Natural killer cell (primary cell): ENCODE measurements at regions not wholly inside any gene's neighbourhood (a gene's known extent, or its start where the extent isn't known, plus 50 kb on each side); places are given as distances from the start of the nearest gene placed in this dataset.

Experiments
- ATAC-seq, 3 donors: fragments of 150-1000 bp in 2 of 3; fragments of 200-7000 bp in 1 of 3; cut with Tn5 transposase; 1 replicate in 1 of 3; 2 replicates in 2 of 3; pipeline ENCODE4 v1.10.0; 2021; ENCODE audit warnings: mild to moderate bottlenecking in 2 of 3, moderate library complexity in 2 of 3
- DNase-seq, 2 donors: peaks; one replicate each; pipeline versions ENCODE4 v3.0.0 to v3.0.0-alpha.2; 2013 to 2021; ENCODE audit warnings: mixed read lengths in 1 of 2
- H3K27ac ChIP-seq: one replicate; pipeline ENCODE4 v1.5.1; 2013; ENCODE audit warnings: mild to moderate bottlenecking, low read length
- H3K27me3 ChIP-seq: one replicate; pipeline ENCODE4 v1.6.1; 2013; ENCODE audit warnings: low read length; ENCODE audit not compliant: control insufficient read depth, insufficient read depth
- H3K36me3 ChIP-seq: one replicate; pipeline ENCODE4 v1.6.1; 2013; ENCODE audit warnings: low read length; ENCODE audit not compliant: control insufficient read depth, insufficient read depth
- H3K4me1 ChIP-seq: one replicate; pipeline ENCODE4 v1.6.1; 2013; ENCODE audit warnings: low read length; ENCODE audit not compliant: control insufficient read depth, insufficient read depth
- H3K4me3 ChIP-seq: one replicate; pipeline ENCODE4 v1.5.1; 2013; ENCODE audit warnings: low read length
- H3K9me3 ChIP-seq: one replicate; pipeline ENCODE4 v1.6.1; 2013; ENCODE audit warnings: low read length; ENCODE audit not compliant: control insufficient read depth, insufficient read depth
- H3K27ac Mint-ChIP-seq, 2 donors: one replicate each; pipeline ENCODE4 v1.8.0; 2022; ENCODE audit warnings: mild to moderate bottlenecking in 2 of 2, mixed read lengths in 2 of 2, moderate library complexity in 1 of 2
- H3K27me3 Mint-ChIP-seq, 2 donors: one replicate each; pipeline ENCODE4 v1.8.0; 2022; ENCODE audit warnings: low read depth in 2 of 2, mixed read lengths in 2 of 2
- H3K36me3 Mint-ChIP-seq: one replicate; pipeline ENCODE4 v1.8.0; 2022; ENCODE audit warnings: mixed read lengths
- H3K4me1 Mint-ChIP-seq, 2 donors: one replicate each; pipeline ENCODE4 v1.8.0; 2022; ENCODE audit warnings: mixed read lengths in 2 of 2
- H3K4me3 Mint-ChIP-seq: one replicate; pipeline ENCODE4 v1.8.0; 2022; ENCODE audit warnings: mild to moderate bottlenecking, moderate library complexity, mixed read lengths
- H3K9me3 Mint-ChIP-seq, 2 donors: one replicate each; pipeline ENCODE4 v1.8.0; 2022; ENCODE audit warnings: mixed read lengths in 2 of 2
- WGBS: methylation state at CpG from one replicate; pipeline ENCODE4 v1.1.7; 2013; ENCODE audit warnings: missing lambda C conversion rate; ENCODE audit not compliant: insufficient coverage; 5-methylcytosine and 5-hydroxymethylcytosine counted together
- intact Hi-C: fragments of 100-400 bp; cut with micrococcal nuclease; formaldehyde crosslinking; loops from one replicate; pipeline ENCODE4 v1.14.2; 2022
- TF ChIP-seq, protein P1 (sequence below): fragments of 200-600 bp; IDR thresholded peaks from one replicate; pipeline ENCODE4 v1.8.0; 2022; ENCODE audit warnings: antibody characterized with exemption

DNA sequence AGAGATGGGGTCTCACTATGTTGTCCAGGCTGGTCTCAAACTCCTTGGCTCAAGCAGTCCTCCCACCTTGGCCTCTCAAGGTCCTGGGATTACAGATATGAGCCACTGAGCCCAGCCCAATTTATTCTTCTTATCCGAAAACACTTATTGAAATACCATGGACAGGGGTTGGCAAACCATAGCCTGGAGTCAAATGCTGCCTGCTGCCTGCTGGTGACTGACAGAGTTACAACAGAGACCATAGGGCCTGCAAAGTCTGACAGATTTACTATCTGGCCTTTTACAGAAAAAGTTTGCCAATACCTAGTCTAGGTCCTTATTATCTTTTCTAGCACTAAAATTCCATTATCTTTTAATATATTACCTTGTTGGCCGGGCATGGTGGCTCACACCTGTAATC lies 87.1 kb upstream of the ZNF281 start:
- no peak overlapping the region for H3K27ac Mint-ChIP-seq
- intact Hi-C loops, result no loop called here
- 97% methylated on average over 2 of the region's 2 CpGs for WGBS
- Histone ChIP-seq H3K4me3 (no peak overlapping the region), H3K27me3 (no peaks in the 10 kb centered on the region), H3K9me3 (no peaks in the 10 kb centered on the region), H3K36me3 (no peaks in the 10 kb centered on the region), H3K27ac (no peak overlapping the region), H3K4me1 (no peaks in the 10 kb centered on the region)
- H3K36me3 Mint-ChIP-seq, result no peaks in the 10 kb centered on the region
- TF ChIP-seq, protein P1, sequence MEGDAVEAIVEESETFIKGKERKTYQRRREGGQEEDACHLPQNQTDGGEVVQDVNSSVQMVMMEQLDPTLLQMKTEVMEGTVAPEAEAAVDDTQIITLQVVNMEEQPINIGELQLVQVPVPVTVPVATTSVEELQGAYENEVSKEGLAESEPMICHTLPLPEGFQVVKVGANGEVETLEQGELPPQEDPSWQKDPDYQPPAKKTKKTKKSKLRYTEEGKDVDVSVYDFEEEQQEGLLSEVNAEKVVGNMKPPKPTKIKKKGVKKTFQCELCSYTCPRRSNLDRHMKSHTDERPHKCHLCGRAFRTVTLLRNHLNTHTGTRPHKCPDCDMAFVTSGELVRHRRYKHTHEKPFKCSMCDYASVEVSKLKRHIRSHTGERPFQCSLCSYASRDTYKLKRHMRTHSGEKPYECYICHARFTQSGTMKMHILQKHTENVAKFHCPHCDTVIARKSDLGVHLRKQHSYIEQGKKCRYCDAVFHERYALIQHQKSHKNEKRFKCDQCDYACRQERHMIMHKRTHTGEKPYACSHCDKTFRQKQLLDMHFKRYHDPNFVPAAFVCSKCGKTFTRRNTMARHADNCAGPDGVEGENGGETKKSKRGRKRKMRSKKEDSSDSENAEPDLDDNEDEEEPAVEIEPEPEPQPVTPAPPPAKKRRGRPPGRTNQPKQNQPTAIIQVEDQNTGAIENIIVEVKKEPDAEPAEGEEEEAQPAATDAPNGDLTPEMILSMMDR, result no peak
- no peak for ATAC-seq
- no peak overlapping the region for H3K4me3 Mint-ChIP-seq
- no peak for DNase-seq
- peaks cover 9 to 15% of the 10 kb centered on the region in 2 donors for H3K27me3 Mint-ChIP-seq
- no peaks in the 10 kb centered on the region for H3K9me3 Mint-ChIP-seq
- no peaks in the 10 kb centered on the region for H3K4me1 Mint-ChIP-seq

DNA sequence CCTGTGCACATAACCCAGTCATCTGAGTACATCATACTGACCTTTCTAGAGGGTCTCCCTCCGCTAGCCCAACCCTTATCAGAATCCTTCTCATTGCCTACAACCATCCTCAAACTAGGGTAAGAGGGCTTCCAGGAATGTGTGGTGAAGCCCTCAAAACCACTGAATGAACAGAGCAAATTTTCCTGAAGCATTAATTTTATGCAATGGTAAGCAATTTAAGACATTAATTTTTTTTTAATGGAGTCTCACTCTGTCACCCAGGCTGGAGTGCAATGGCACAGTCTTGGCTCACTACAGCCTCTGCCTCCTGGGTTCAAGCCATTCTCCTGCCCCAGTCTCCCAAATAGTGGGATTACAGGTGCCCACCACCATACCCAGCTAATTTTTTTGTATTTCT lies 86.1 kb upstream of the ZNF281 start:
- H3K27me3 Mint-ChIP-seq, result peaks cover 15 to 19% of the 10 kb centered on the region in 2 donors
- no peaks in the 10 kb centered on the region for H3K36me3 Mint-ChIP-seq
- Histone ChIP-seq H3K4me1 (no peaks in the 10 kb centered on the region), H3K27ac (no peak overlapping the region), H3K27me3 (no peaks in the 10 kb centered on the region), H3K9me3 (no peaks in the 10 kb centered on the region), H3K36me3 (no peaks in the 10 kb centered on the region), H3K4me3 (no peak overlapping the region)
- TF ChIP-seq, protein P1, result no peak
- H3K9me3 Mint-ChIP-seq, result no peaks in the 10 kb centered on the region
- no peak overlapping the region for H3K27ac Mint-ChIP-seq
- DNase-seq, result no peak
- no peaks in the 10 kb centered on the region for H3K4me1 Mint-ChIP-seq
- WGBS, result 100% methylated on average over 1 of the region's 1 CpG
- intact Hi-C loops, result no loop called here
- H3K4me3 Mint-ChIP-seq, result no peak overlapping the region
- ATAC-seq, result no peak

DNA sequence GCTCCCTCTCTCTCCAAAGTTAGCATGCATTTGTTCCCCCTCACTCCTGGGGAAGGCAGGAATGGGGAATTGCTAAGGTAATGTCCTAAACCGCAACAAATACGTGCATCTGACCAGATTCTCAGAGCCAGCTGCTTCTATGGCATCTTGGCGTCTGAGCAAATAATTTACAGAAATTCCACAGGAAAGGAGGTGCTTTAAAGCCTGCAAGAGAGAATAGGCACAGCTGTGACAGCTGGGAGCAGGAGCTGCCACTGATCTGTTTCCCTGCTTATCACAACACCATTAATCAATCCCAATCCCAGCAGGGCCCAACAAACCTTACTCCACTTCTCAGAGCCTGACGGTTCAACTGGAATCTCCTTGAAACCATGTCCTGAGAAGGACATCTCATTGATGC lies 83.5 kb upstream of the ZNF281 start:
- no peak overlapping the region for H3K4me3 Mint-ChIP-seq
- no peaks in the 10 kb centered on the region for H3K4me1 ChIP-seq
- H3K9me3 ChIP-seq, result no peaks in the 10 kb centered on the region
- DNase-seq (no peak), ATAC-seq (no peak)
- H3K36me3 Mint-ChIP-seq, result no peaks in the 10 kb centered on the region
- WGBS, result 93% methylated on average over 4 of the region's 4 CpGs
- no peaks in the 10 kb centered on the region for H3K9me3 Mint-ChIP-seq
- no peaks in the 10 kb centered on the region for H3K4me1 Mint-ChIP-seq
- H3K4me3 ChIP-seq, result no peak overlapping the region
- no peak overlapping the region for H3K27ac ChIP-seq
- no peaks in the 10 kb centered on the region for H3K27me3 ChIP-seq
- H3K36me3 ChIP-seq, result no peaks in the 10 kb centered on the region
- intact Hi-C loops, result no loop called here
- TF ChIP-seq, protein P1, result no peak
- H3K27ac Mint-ChIP-seq, result no peak overlapping the region
- H3K27me3 Mint-ChIP-seq, result peaks cover 14 to 24% of the 10 kb centered on the region in 2 donors

DNA sequence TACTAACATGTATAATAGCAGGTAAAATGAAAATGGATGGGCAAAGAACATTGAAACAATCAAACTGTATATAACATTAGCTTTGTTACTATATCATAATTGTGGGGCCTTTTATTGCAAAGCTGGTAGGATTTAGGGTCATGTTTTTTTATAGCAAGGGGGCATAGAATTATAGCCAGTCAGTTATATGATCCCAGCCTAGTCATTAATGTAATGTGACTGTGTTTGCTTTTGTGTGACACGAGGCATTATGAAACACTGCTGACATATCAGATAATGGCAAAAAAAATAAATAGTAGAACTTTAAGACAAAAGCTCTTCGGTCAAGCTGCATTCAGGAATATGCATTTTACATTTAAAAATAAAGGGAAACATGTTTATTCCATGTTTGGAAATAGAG lies 81.3 kb upstream of the ZNF281 start:
- H3K36me3 Mint-ChIP-seq, result no peaks in the 10 kb centered on the region
- intact Hi-C loops, result no loop called here

More for the DNA sequence above, 81.3 kb upstream of the ZNF281 start:
- no peak overlapping the region for H3K4me3 Mint-ChIP-seq
- DNase-seq (no peak), ATAC-seq (no peak)
- no peaks in the 10 kb centered on the region for H3K4me1 ChIP-seq
- no peak overlapping the region for H3K27ac Mint-ChIP-seq
- H3K27me3 Mint-ChIP-seq, result peaks cover 15 to 37% of the 10 kb centered on the region in 2 donors
- WGBS, result 50% methylated on average over 1 of the region's 2 CpGs
- H3K9me3 ChIP-seq, result no peaks in the 10 kb centered on the region
- no peaks in the 10 kb centered on the region for H3K9me3 Mint-ChIP-seq
- H3K4me1 Mint-ChIP-seq, result no peaks in the 10 kb centered on the region
- H3K4me3 ChIP-seq, result no peak overlapping the region
- H3K27me3 ChIP-seq, result no peaks in the 10 kb centered on the region
- TF ChIP-seq, protein P1, result no peak
- H3K27ac ChIP-seq, result no peak overlapping the region
- H3K36me3 ChIP-seq, result no peaks in the 10 kb centered on the region
